CD4-positive, alpha-beta T cell treated with Interleukin-4 for 1 hour (primary cell): ENCODE measurements at regions not wholly inside any gene's neighbourhood (a gene's known extent, or its start where the extent isn't known, plus 50 kb on each side); places are given as distances from the start of the nearest gene placed in this dataset.
"Not testable (repeated sequence)": the region's sequence is repeated elsewhere in the genome, so short reads cannot be mapped to it uniquely, and the experiment has no call there.

Experiments
- DNase-seq, 2 donors: peaks; one replicate each; pipeline ENCODE4 v3.0.0-alpha.2; 2020 to 2022

- DNase-seq = peak in 1 of 2 donors; percentile 9
Measured at GRCh38 chr12:46546634-46547273, 174.2 kb upstream of the SLC38A2 start.

GRCh38 chr12:46543378-46543795 lies 170.8 kb upstream of the SLC38A2 start:
- not testable (repeated sequence) for DNase-seq

GRCh38 chr12:46538976-46539375 lies 166.4 kb upstream of the SLC38A2 start:
- no peak for DNase-seq

- DNase-seq = no peak
Measured at GRCh38 chr12:46537387-46537955, 164.9 kb upstream of the SLC38A2 start.

- DNase-seq = not testable (repeated sequence)
Measured at GRCh38 chr12:46536316-46536715, 163.7 kb upstream of the SLC38A2 start.

- DNase-seq = no peak
Measured at GRCh38 chr12:46535907-46536306, 163.3 kb upstream of the SLC38A2 start.

- DNase-seq = no peak
Measured at GRCh38 chr12:46535376-46535775, 162.8 kb upstream of the SLC38A2 start.

- DNase-seq = no peak
Measured at GRCh38 chr12:46534327-46534840, 161.8 kb upstream of the SLC38A2 start.

GRCh38 chr12:46533723-46534122 lies 161.2 kb upstream of the SLC38A2 start:
- no peak for DNase-seq

- no peak for DNase-seq
Measured at GRCh38 chr12:46531804-46532203, 159.2 kb upstream of the SLC38A2 start.

- no peak for DNase-seq
Measured at GRCh38 chr12:46531059-46531785, 158.6 kb upstream of the SLC38A2 start.

GRCh38 chr12:46530373-46531056 lies 157.9 kb upstream of the SLC38A2 start:
- no peak for DNase-seq

GRCh38 chr12:46526233-46526632 lies 153.7 kb upstream of the SLC38A2 start:
- DNase-seq = no peak

- DNase-seq = no peak
Measured at GRCh38 chr12:46524778-46525177, 152.2 kb upstream of the SLC38A2 start.

- peak; percentile 24 to 65 for DNase-seq
Measured at GRCh38 chr12:46523863-46524770, 151.5 kb upstream of the SLC38A2 start.

- no peak for DNase-seq
Measured at GRCh38 chr12:46523446-46523845, 150.9 kb upstream of the SLC38A2 start.

- DNase-seq = no peak
Measured at GRCh38 chr12:46522071-46522470, 149.5 kb upstream of the SLC38A2 start.

- DNase-seq = no peak
Measured at GRCh38 chr12:46521145-46521544, 148.6 kb upstream of the SLC38A2 start.

- DNase-seq = no peak
Measured at GRCh38 chr12:46519407-46519806, 146.8 kb upstream of the SLC38A2 start.

GRCh38 chr12:46518729-46519128 lies 146.2 kb upstream of the SLC38A2 start:
- DNase-seq = no peak

- DNase-seq = no peak
Measured at GRCh38 chr12:46518169-46518568, 145.6 kb upstream of the SLC38A2 start.

GRCh38 chr12:46517579-46517962 lies 145.0 kb upstream of the SLC38A2 start:
- DNase-seq = no peak
